GM19023 (cell line): ENCODE measurements at regions not wholly inside any gene's neighbourhood (a gene's known extent, or its start where the extent isn't known, plus 50 kb on each side); places are given as distances from the start of the nearest gene placed in this dataset.
A peak's percentile ranks its signal among the peaks of the same experiment; 100 is the strongest.

Experiments
- ATAC-seq: cut with Tn5 transposase; IDR thresholded peaks from one replicate; pipeline ENCODE4 v1.9.1; 2021; ENCODE audit warnings: mild to moderate bottlenecking, moderate library complexity; ENCODE audit not compliant: unreplicated experiment

- ATAC-seq = no peak
Measured at GRCh38 chr6:37105148-37106050, 64.6 kb upstream of the PIM1 start.

GRCh38 chr6:37106051-37106363 is 63.9 kb upstream of the PIM1 start:
- no peak for ATAC-seq

- no peak for ATAC-seq
Measured at GRCh38 chr6:37106554-37106953, 63.4 kb upstream of the PIM1 start.

GRCh38 chr6:37106982-37107491 is 62.9 kb upstream of the PIM1 start:
- no peak for ATAC-seq

GRCh38 chr6:37109714-37110499 is 60.0 kb upstream of the PIM1 start:
- ATAC-seq = no peak

GRCh38 chr6:37110500-37111461 is 59.2 kb upstream of the PIM1 start:
- peak; percentile 64 for ATAC-seq

- no peak for ATAC-seq
Measured at GRCh38 chr6:37113976-37114375, 56.0 kb upstream of the PIM1 start.

GRCh38 chr6:37114612-37115011 is 55.3 kb upstream of the PIM1 start:
- ATAC-seq = no peak

- no peak for ATAC-seq
Measured at GRCh38 chr6:37115236-37115895, 54.6 kb upstream of the PIM1 start.

- ATAC-seq = no peak
Measured at GRCh38 chr6:37116326-37116725, 53.6 kb upstream of the PIM1 start.

GRCh38 chr6:37119387-37119886 is 50.5 kb upstream of the PIM1 start:
- no peak for ATAC-seq
